ENCODE measurements at regions not wholly inside any gene's neighbourhood (a gene's known extent, or its start where the extent isn't known, plus 50 kb on each side); places are given as distances from the start of the nearest gene placed in this dataset.

DNA sequence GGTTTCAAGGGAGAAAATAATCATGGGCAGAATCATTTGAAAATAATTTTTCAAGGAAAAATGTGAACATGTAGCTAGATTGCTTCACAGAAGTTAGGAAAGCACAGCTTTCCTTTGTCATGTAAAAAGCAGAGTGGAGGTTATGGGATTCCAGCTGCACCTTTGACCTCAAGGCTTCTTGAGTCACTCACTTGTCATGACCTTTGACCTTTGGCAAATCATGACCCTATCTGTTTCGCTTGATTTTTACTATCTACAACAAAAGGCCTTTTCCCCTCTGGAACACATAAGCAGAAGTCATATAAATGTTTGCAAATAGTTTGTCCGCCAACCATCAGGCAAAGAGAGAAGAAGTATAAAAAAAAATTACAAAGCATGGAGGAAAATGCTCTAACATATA is 210.7 kb upstream of the MIR17HG start:
- DNase-seq (ENCODE audit: low read depth): no peak

DNA sequence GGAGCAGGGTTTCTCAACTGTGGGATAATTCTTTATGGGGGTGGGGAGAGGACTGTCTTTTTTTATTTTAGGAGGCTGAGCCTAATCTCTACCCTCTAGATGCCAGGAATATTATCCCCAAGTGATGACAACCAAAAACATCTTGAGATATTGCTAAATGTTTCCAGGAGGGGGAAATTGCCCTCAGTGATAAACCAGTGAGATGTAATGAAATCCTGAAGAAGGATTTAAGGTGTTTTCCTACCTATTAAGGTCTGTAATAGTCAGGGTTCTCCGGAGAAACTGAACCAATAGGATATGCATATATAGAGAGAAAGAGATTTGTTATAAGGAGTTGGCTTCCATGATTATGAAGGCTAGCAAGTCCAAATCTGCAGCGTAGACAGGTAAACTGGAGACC is 208.3 kb upstream of the MIR17HG start:
- no peak for DNase-seq (ENCODE audit: low read depth)

- DNase-seq (ENCODE audit: low read depth): no peak
Measured at GRCh38 chr13:91141543-91142061, 205.9 kb upstream of the MIR17HG start.

DNA sequence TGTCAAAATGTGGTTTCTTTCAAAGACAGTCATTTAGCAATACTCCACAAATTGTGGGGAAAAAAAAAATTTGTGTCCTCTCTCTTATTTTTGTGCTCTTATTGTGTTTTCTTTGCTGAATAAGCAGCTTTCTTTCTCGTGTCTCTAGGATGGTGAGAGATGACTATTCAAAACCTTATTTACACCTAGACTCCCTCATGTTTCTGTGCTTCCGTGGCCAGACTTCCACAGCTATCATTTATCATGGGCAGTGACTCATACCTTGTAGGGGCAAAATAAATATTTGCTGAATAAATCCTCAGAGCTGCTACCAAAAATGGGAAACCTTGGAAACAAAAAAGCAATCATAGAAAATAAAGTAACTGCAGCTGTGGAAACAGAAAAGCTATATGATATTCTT is 204.9 kb upstream of the MIR17HG start:
- DNase-seq (ENCODE audit: low read depth): no peak

DNA sequence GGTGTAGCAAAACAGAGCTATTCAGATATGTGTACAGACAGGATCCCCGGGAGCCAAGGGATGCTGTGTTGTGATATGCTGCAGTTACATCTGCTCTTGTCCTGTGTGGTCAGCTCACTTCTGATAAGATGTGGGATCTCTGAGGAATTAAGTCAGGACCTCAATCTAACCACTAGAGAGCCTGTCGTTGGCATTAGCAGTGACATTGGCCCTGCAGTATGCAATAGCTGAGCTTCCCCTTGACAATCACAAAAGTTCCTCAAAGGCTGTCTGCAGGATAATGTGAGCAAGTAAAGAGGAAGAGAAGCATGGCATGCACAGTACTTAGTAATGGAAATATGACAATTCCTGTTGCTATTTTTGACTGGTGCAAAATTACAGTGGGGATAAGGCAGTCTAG is 203.4 kb upstream of the MIR17HG start:
- no peak for DNase-seq (ENCODE audit: low read depth)

DNA sequence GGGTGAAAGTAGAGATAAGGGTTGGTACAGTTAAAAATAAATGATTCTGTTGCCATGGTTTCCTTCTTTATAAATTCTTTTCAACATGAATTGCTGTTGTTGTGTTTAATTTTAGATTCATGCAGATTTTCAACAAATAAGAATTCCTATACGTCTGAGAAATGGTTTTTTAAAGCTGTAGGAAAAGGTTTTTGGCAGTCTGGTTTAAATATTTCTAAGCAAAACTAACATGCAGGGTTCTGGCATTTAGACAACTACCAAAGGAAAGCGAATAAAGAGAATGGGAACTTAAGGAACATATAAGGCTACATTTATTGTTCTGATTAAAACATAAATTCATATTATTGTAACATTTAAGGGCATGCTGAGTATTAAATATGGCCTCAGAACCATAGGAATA is 203.0 kb upstream of the MIR17HG start:
- no peak for DNase-seq (ENCODE audit: low read depth)

DNA sequence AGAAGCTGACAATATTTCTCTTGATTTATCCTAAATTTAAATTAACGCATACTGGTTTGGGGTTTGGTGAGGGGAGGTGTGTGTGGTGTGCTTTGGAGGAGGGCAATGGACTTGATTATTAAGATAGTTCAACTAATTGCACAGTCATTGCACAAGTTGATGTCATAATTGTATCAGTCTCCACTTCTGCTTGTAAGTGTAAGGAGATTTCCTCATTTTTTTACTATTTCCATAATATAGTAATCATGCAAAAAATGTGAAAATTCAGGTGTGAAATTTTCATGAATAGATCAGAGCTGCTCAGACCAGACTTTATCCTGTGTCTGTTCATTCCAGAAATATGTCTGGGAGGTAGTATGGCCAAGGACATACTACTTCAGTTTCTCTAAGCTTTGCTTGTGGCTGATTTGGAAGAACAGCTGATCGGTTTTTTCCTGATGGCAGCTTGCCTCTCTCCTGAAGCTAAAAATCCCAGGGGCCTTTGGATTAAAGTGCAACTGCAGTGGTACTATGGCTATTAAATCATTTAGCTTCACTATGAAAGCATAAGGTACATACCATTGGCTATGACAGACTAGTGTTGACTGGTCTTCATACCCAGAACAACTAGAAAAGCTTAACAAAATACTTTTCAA is 201.8 kb upstream of the MIR17HG start:
- DNase-seq (ENCODE audit: low read depth): no peak

DNA sequence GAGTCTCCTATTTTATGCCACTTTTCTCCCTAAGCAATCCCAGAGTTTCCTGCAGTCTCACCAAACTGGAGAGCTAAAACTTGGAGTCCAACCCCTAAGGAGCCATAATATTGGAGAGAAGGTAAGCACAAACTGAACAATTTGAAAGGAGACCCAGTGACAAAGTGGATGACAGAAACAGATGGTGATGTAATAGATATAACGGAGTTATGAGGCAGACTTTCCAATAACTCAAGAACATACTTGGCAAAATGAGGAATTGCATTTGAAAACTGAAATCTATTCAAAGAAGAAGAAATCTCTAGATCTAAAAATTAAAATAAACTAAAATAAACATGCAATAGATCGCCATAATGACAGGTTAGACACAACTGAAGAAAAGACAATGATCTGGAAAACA is 200.9 kb upstream of the MIR17HG start:
- no peak for DNase-seq (ENCODE audit: low read depth)

GRCh38 chr13:91148098-91148497 is 199.4 kb upstream of the MIR17HG start:
- DNase-seq (ENCODE audit: low read depth): no peak

DNA sequence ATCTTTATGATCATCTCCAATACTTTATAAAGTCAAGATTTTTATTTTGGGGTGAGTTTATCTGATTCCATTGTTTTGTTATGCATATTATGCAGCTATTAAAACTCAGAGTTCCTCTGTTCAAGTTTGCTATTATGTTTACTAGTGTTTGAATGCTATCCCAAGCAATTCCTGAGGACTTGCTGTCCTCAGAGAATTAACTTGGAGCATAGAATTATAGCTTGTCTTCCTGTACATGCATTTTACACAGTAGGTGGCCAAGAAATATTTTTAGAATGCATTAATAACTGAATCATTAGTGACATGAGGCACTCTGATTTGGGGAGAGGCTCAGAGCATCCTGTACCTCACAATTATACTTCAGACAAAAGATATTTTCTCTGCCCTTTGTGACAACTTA is 195.6 kb upstream of the MIR17HG start:
- no peak for DNase-seq (ENCODE audit: low read depth)

GRCh38 chr13:91153372-91153771 is 194.1 kb upstream of the MIR17HG start:
- no peak for DNase-seq (ENCODE audit: low read depth)

- no peak for DNase-seq (ENCODE audit: low read depth)
Measured at GRCh38 chr13:91154558-91155353, 192.7 kb upstream of the MIR17HG start.

DNA sequence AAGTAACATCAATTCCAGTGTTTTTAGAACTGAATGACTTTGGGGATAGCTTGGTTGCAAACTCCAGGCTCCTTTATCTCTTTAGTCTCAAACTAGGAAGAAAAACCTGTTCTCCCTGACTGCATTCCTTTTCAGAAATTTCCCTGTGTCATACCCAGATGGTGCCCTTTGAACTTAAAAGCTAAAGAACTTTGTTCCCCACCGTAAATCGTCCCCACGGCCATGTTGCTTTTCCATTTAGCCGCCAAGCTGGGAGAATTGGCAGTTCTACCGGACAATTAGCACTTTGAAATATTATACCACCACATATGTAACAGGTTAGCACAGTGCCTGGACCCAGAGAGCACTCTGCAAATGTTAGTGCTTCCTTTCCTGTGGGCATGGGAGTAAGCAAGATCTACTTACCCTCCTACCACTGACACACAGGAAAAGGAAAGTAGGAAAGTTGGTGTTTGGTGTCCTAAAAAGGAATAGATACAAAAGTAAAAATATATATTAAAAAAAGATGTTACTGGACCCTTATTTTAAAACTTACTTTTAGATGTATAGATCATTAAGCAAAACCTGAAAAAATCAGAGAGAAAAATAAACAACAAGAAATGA is 191.9 kb upstream of the MIR17HG start:
- DNase-seq (ENCODE audit: low read depth): no peak

GRCh38 chr13:91157273-91158016 is 190.0 kb upstream of the MIR17HG start:
- no peak for DNase-seq (ENCODE audit: low read depth)

GRCh38 chr13:91158017-91158395 is 189.5 kb upstream of the MIR17HG start:
- no peak for DNase-seq (ENCODE audit: low read depth)

DNA sequence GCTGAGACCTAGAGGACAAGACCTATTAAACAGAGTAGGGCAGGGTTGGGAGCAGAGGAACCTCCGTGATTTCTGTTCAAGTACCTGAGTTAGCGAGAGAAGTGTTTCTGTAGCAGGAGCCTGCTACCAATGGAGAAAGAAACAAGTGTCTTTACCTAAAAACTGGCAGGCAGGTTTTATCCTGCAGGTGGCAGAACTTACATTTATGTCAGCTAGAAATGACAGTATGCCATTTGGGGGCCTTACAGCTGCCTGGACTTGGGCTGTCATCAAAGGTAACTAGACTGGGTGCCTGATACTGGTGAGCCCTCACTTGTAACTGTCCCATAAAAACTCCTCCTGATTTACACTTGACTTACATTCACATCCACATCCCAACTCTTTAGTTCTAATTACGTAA is 185.3 kb upstream of the MIR17HG start:
- no peak for DNase-seq (ENCODE audit: low read depth)

DNA sequence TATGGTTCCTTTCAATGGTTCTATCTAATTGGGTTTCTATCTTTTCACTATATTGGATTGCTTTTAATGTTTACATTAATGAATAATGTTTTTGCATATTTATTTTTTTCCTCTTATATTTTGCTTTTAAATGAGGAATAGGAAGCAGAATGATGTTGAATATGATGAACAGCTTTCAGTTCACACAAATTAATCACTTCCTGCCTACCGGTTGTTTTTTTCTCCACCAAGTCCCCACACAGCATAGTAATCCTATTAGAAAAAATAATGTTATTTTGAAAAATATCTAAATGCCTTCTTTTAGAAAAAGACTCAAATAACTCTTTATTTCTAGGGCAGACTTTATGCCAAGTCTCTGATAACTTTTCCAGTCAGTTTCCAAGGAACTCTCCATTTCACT is 184.9 kb upstream of the MIR17HG start:
- no peak for DNase-seq (ENCODE audit: low read depth)

- no peak for DNase-seq (ENCODE audit: low read depth)
Measured at GRCh38 chr13:91165758-91166157, 181.7 kb upstream of the MIR17HG start.

GRCh38 chr13:91166714-91167511 is 180.6 kb upstream of the MIR17HG start:
- no peak for DNase-seq (ENCODE audit: low read depth)

GRCh38 chr13:91167706-91168385 is 179.6 kb upstream of the MIR17HG start:
- no peak for DNase-seq (ENCODE audit: low read depth)

GRCh38 chr13:91168386-91168711 is 179.1 kb upstream of the MIR17HG start:
- DNase-seq (ENCODE audit: low read depth): no peak

Measured in activated T-helper 1 cell treated with Interleukin-2 at 50 U/mL for 16 hours (primary cell).